GM12892 (cell line): ENCODE measurements at regions not wholly inside any gene's neighbourhood (a gene's known extent, or its start where the extent isn't known, plus 50 kb on each side); places are given as distances from the start of the nearest gene placed in this dataset.

Experiments
- POLR2A ChIP-seq: IDR thresholded peaks from 2 replicates; pipeline ENCODE4 v1.6.1; 2011; ENCODE audit warnings: low read depth, low read length, control low read depth
- POLR2AphosphoS5 ChIP-seq: IDR thresholded peaks from 2 replicates; pipeline ENCODE4 v1.6.1; 2011; ENCODE audit warnings: low read depth, low read length, control low read depth
- TAF1 ChIP-seq: IDR thresholded peaks from 2 replicates; pipeline ENCODE4 v1.6.1; 2011; ENCODE audit warnings: low read depth, mild to moderate bottlenecking, control low read depth, low read length, borderline replicate concordance

- TF ChIP-seq POLR2A (no peak), POLR2AphosphoS5 (no peak), TAF1 (no peak)
Measured at GRCh38 chr5:136720674-136721073, 355.3 kb upstream of the TRPC7 start.
